ENCODE measurements at regions not wholly inside any gene's neighbourhood (a gene's known extent, or its start where the extent isn't known, plus 50 kb on each side); places are given as distances from the start of the nearest gene placed in this dataset.

DNA sequence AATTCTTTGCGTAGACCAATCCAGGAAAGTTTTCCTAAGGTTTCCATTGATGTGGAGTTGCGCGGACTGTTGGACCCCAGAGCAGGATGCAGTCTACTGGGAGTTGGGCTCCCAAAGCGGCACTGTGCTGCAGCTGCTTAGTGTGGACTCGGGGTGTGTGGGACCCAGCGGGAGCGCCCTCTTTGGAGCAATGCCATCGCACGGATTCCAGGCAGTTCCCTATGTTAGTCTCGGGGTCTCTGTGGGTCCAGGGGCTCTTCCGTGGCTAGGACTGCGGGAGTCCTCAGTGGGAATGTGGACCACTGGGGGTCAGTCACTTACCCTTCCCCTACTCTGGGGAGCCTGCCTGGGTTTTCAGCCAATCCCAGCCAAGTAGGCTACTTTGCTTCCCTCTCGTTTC is 151.7 kb upstream of the OLIG3 start:
- no peak for DNase-seq (ENCODE audit: low read depth, low spot score)
- TF ChIP-seq, protein P1, sequence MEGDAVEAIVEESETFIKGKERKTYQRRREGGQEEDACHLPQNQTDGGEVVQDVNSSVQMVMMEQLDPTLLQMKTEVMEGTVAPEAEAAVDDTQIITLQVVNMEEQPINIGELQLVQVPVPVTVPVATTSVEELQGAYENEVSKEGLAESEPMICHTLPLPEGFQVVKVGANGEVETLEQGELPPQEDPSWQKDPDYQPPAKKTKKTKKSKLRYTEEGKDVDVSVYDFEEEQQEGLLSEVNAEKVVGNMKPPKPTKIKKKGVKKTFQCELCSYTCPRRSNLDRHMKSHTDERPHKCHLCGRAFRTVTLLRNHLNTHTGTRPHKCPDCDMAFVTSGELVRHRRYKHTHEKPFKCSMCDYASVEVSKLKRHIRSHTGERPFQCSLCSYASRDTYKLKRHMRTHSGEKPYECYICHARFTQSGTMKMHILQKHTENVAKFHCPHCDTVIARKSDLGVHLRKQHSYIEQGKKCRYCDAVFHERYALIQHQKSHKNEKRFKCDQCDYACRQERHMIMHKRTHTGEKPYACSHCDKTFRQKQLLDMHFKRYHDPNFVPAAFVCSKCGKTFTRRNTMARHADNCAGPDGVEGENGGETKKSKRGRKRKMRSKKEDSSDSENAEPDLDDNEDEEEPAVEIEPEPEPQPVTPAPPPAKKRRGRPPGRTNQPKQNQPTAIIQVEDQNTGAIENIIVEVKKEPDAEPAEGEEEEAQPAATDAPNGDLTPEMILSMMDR (IDR thresholded peaks at IDR 0.05; ENCODE audit: low read depth, low read length): no peak
- in situ Hi-C loops (cut with HindIII; ENCODE audit: low sequenced_read_pairs): no loop called here

DNA sequence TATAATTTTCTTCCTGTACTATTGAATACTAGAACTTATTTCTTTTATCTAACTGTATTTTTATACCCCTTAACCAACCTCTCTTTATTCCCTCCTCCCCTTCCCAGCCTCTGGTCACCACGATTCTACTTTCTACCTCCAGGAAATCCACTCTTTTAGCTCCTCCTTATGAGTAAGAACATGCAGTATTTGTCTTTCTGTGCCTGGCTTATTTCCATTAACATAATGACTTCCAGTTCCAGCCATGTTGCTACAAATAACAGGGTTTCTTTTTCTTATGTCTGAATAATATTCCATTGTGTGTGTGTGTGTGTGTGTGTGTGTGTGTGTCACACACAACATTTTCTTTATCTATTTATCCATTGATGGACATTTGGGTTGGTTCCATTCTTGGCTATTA is 152.3 kb upstream of the OLIG3 start:
- TF ChIP-seq, protein P1 (IDR thresholded peaks at IDR 0.05; ENCODE audit: low read depth, low read length): no peak
- DNase-seq (ENCODE audit: low read depth, low spot score): no peak
- in situ Hi-C loops (cut with HindIII; ENCODE audit: low sequenced_read_pairs): no loop called here
- H3K4me3 ChIP-seq (ENCODE audit: low read depth, low read length): no peak overlapping the region

More for the DNA sequence above, 151.7 kb upstream of the OLIG3 start:
- no peak overlapping the region for H3K4me3 ChIP-seq (ENCODE audit: low read depth, low read length)

DNA sequence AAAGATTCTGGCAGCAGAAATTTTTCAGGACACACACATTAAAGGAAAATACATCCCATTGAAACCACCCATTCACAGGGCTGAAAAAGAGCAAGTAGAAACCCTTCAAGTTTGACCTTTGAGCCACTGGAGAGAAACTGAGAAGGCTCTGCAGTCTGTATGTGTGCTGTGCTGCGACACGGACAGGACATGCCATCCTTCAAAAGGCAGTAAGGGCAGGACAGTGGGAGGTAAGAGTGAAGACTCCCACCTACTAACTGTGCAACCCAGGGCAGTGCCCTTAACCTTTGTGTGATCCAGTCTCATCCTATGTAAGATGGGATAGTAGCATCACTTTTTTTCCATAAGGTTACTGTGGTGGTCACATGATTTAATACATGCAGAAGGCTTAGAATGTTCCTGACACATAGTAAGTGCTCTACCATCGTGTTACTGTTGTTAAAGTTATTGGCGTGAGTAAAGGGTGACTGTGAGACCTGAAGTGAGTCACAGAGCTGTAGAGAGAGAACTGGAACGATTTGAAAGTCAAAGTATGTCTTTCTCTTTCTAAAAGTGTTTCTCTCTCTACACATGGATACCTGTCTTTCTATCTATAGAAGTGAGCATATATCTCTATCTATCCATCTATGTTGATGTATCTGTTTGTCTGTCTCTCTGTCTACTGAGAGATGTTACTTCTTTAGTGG is 153.7 kb upstream of the OLIG3 start:
- DNase-seq (ENCODE audit: low read depth, low spot score): no peak
- in situ Hi-C loops (cut with HindIII; ENCODE audit: low sequenced_read_pairs): no loop called here
- TF ChIP-seq, protein P1 (IDR thresholded peaks at IDR 0.05; ENCODE audit: low read depth, low read length): no peak
- H3K4me3 ChIP-seq (ENCODE audit: low read depth, low read length): no peak overlapping the region

DNA sequence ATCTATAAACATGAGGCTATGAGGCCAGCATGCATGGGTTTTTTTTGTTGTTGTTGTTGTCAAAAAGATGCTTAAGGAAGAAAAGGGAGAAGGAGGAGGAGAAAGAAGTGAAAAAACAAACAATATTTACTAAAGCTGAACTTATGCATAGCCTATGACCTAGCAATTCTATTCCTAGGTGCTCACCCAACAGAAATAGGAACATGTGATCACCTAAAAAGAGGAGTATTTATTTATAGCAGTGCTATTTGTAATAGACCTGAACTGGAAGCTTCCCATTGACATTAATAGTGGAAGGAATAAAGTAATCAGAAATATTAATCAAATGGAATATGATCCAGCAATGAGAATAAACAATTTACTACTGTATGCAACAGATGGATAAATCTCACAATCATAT is 156.5 kb upstream of the OLIG3 start:
- TF ChIP-seq, protein P1 (IDR thresholded peaks at IDR 0.05; ENCODE audit: low read depth, low read length): no peak
- in situ Hi-C loops (cut with HindIII; ENCODE audit: low sequenced_read_pairs): no loop called here
- no peak for DNase-seq (ENCODE audit: low read depth, low spot score)
- no peak overlapping the region for H3K4me3 ChIP-seq (ENCODE audit: low read depth, low read length)

DNA sequence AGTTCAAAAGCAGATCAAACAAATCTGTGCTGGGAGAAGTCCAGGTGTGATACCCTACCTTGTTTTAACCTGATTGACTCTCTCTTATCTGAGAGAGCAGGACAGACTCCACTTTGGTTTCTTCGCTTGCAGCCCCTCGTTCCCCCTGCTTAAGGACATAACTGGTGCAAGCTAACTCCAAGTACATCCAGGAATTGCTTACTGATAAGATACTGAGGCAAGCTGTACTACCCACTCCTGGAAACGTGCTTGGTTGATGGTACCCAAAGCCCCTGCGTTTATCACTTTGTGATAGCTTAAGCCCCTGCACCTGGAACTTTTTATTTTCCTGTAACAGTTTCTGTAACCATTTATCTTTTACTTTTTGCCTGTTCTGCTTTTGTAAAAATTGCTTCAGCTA is 157.0 kb upstream of the OLIG3 start:
- H3K4me3 ChIP-seq (ENCODE audit: low read depth, low read length): no peak overlapping the region
- in situ Hi-C loops (cut with HindIII; ENCODE audit: low sequenced_read_pairs): no loop called here
- DNase-seq (ENCODE audit: low read depth, low spot score): no peak
- TF ChIP-seq, protein P1 (IDR thresholded peaks at IDR 0.05; ENCODE audit: low read depth, low read length): no peak

DNA sequence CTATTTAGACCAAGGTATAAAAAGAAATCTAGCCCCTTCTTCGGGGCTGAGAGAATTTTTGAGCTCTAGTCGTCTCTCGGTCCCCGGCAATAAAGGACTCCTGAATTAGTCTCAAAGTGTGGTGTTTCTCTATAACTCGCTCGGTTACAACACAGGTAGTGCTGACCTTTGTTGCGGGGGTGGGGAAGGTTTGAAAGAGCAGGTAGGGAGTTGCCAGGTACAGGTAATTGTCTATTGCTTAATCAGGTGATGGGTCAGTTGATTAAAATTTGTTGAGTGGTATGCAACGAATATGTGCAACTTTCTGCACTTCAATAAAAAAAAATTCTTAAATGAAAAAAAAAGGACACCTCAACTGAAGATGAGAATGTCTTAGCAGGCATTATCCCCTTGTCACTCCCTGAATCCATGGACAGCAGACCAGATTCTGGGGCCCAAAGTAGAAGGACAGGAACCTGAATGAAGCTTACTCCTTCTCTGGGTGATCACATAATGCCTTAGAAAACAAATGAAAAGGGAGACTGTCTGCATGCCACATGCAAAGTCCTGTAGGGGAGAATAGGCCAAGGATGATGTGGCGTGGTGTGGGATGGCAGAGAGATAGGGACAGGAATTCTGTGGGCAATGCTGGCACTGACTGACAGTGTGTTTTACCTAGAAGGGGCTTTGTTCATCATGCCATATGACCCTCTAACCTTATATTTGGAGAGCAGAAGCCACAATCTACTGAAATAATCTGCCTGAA is 157.6 kb upstream of the OLIG3 start:
- no peak overlapping the region for H3K4me3 ChIP-seq (ENCODE audit: low read depth, low read length)
- no peak for DNase-seq (ENCODE audit: low read depth, low spot score)
- TF ChIP-seq, protein P1 (IDR thresholded peaks at IDR 0.05; ENCODE audit: low read depth, low read length): no peak
- in situ Hi-C loops (cut with HindIII; ENCODE audit: low sequenced_read_pairs): no loop called here
